SK-N-SH treated with all-trans-retinoic acid at 6 μM for 48 hours (cell line): ENCODE measurements at regions not wholly inside any gene's neighbourhood (a gene's known extent, or its start where the extent isn't known, plus 50 kb on each side); places are given as distances from the start of the nearest gene placed in this dataset.

Experiments used
- ATAC-seq: fragments of 200-7000 bp; cut with Tn5 transposase; 3 replicates; pipeline ENCODE4 v1.9.1; 2020; ENCODE audit warnings: mild to moderate bottlenecking, moderate library complexity
- ARNTL ChIP-seq: fragments of 450-650 bp; formaldehyde crosslinking; IDR thresholded peaks from 2 replicates; pipeline ENCODE4 v1.5.0; 2020; ENCODE audit warnings: low read depth, mild to moderate bottlenecking, moderate library complexity, borderline replicate concordance
- BACH2 ChIP-seq: fragments of 250-450 bp; sonication (Bioruptor Pico); IDR thresholded peaks from 2 replicates; pipeline ENCODE4 v1.9.0; 2021; ENCODE audit warnings: mild to moderate bottlenecking, borderline replicate concordance
- CREB5 ChIP-seq: fragments of 250-450 bp; sonication (Bioruptor Pico); IDR thresholded peaks from 2 replicates; pipeline ENCODE4 v1.5.1; 2020; ENCODE audit warnings: low read depth, mild to moderate bottlenecking, moderate library complexity
- CSDC2 ChIP-seq: fragments of 250-450 bp; sonication (Bioruptor Pico); IDR thresholded peaks from 2 replicates; pipeline ENCODE4 v1.5.0; 2020; ENCODE audit warnings: mild to moderate bottlenecking, moderate library complexity
- CSRNP3 ChIP-seq: fragments of 250-450 bp; sonication (Bioruptor Pico); IDR thresholded peaks from 2 replicates; pipeline ENCODE4 v1.5.1; 2021; ENCODE audit warnings: mild to moderate bottlenecking, moderate library complexity
- ESRRG ChIP-seq: fragments of 250-450 bp; sonication (Bioruptor Pico); IDR thresholded peaks from 2 replicates; pipeline ENCODE4 v1.6.1; 2021; ENCODE audit warnings: mild to moderate bottlenecking
- GLIS3 ChIP-seq: fragments of 250-450 bp; sonication (Bioruptor Pico); IDR thresholded peaks from 2 replicates; pipeline ENCODE4 v1.5.0; 2020; ENCODE audit warnings: mild to moderate bottlenecking, moderate library complexity
- ISL1 ChIP-seq: fragments of 250-450 bp; sonication (Bioruptor Pico); IDR thresholded peaks from 2 replicates; pipeline ENCODE4 v2.1.2; 2022; ENCODE audit warnings: mild to moderate bottlenecking, moderate library complexity
- OSR1 ChIP-seq: fragments of 250-450 bp; sonication (Bioruptor Pico); IDR thresholded peaks from 2 replicates; pipeline ENCODE4 v1.8.0; 2022; ENCODE audit warnings: moderate library complexity, mild to moderate bottlenecking, inconsistent platforms
- PATZ1 ChIP-seq: fragments of 250-450 bp; sonication (Bioruptor Pico); IDR thresholded peaks from 2 replicates; pipeline ENCODE4 v1.8.0; 2020; ENCODE audit warnings: mild to moderate bottlenecking, moderate library complexity, borderline replicate concordance
- POU6F1 ChIP-seq: fragments of 250-450 bp; sonication (Bioruptor Pico); IDR thresholded peaks from 2 replicates; pipeline ENCODE4 v1.8.0; 2021; ENCODE audit warnings: low read depth, mild to moderate bottlenecking, moderate library complexity, borderline replicate concordance
- PPARA ChIP-seq: fragments of 250-450 bp; sonication (Bioruptor Pico); IDR thresholded peaks from 2 replicates; pipeline ENCODE4 v1.5.0; 2020; ENCODE audit warnings: mild to moderate bottlenecking, borderline replicate concordance
- RARB ChIP-seq: fragments of 250-450 bp; sonication (Bioruptor Pico); IDR thresholded peaks from 2 replicates; pipeline ENCODE4 v1.8.0; 2021; ENCODE audit warnings: mild to moderate bottlenecking, moderate library complexity
- SNAI2 ChIP-seq: fragments of 250-450 bp; sonication (Bioruptor Pico); IDR thresholded peaks from 2 replicates; pipeline ENCODE4 v1.5.0; 2020; ENCODE audit warnings: mild to moderate bottlenecking, moderate library complexity
- TCF4 ChIP-seq: fragments of 250-450 bp; sonication (Bioruptor Pico); IDR thresholded peaks from 2 replicates; pipeline ENCODE4 v1.8.0; 2021; ENCODE audit warnings: mild to moderate bottlenecking, moderate library complexity, borderline replicate concordance
- TOX ChIP-seq: fragments of 250-450 bp; sonication (Bioruptor Pico); IDR thresholded peaks from 2 replicates; pipeline ENCODE4 v1.8.0; 2021; ENCODE audit warnings: mild to moderate bottlenecking, moderate library complexity, borderline replicate concordance
- TSHZ2 ChIP-seq: fragments of 250-450 bp; sonication (Bioruptor Pico); IDR thresholded peaks from 2 replicates; pipeline ENCODE4 v1.5.0; 2020; ENCODE audit warnings: mild to moderate bottlenecking, moderate library complexity
- ZC3H10 ChIP-seq: fragments of 250-450 bp; sonication (Bioruptor Pico); IDR thresholded peaks from 2 replicates; pipeline ENCODE4 v1.5.1; 2021; ENCODE audit warnings: mild to moderate bottlenecking, moderate library complexity
- ZFP3 ChIP-seq: fragments of 250-450 bp; sonication (Bioruptor Pico); IDR thresholded peaks from 2 replicates; pipeline ENCODE4 v1.5.0; 2020; ENCODE audit warnings: mild to moderate bottlenecking, moderate library complexity
- ZFP30 ChIP-seq: fragments of 450-650 bp; formaldehyde crosslinking; IDR thresholded peaks from 2 replicates; pipeline ENCODE4 v1.5.0; 2022; ENCODE audit warnings: mild to moderate bottlenecking, moderate library complexity
- ZNF565 ChIP-seq: fragments of 450-650 bp; formaldehyde crosslinking; conservative IDR thresholded peaks from 2 replicates; pipeline ENCODE4 v1.5.0; 2020; ENCODE audit warnings: low read depth, mild to moderate bottlenecking, moderate library complexity
- ZNF70 ChIP-seq: fragments of 450-650 bp; formaldehyde crosslinking; IDR thresholded peaks from 2 replicates; pipeline ENCODE4 v1.5.0; 2020; ENCODE audit warnings: mild to moderate bottlenecking, moderate library complexity
- ZNF8 ChIP-seq: fragments of 450-650 bp; formaldehyde crosslinking; IDR thresholded peaks from 2 replicates; pipeline ENCODE4 v1.5.0; 2020; ENCODE audit warnings: mild to moderate bottlenecking, moderate library complexity

GRCh38 chr6:142500250-142500786 lies 198.5 kb downstream of the ADGRG6 start:
- TF ChIP-seq POU6F1 (CRISPR knock-in tag) (no peak), ZNF70 (CRISPR knock-in tag) (no peak), ARNTL (CRISPR knock-in tag) (no peak), ZNF8 (CRISPR knock-in tag) (no peak), TCF4 (CRISPR knock-in tag) (no peak), ISL1 (CRISPR knock-in tag) (no peak), CSRNP3 (CRISPR knock-in tag) (no peak), OSR1 (CRISPR knock-in tag) (no peak), CSDC2 (CRISPR knock-in tag) (no peak), TOX (CRISPR knock-in tag) (no peak), RARB (CRISPR knock-in tag) (no peak), PPARA (CRISPR knock-in tag) (no peak)
- TF ChIP-seq, all 23 proteins: peak for 0
- ATAC-seq = no peak

GRCh38 chr6:142501795-142502194 lies 200.0 kb downstream of the ADGRG6 start:
- TF ChIP-seq ZFP3 (CRISPR knock-in tag) = no peak
- TF ChIP-seq ZNF8 (CRISPR knock-in tag) = peak; percentile 82
- TF ChIP-seq ARNTL (CRISPR knock-in tag) = no peak
- TF ChIP-seq GLIS3 = no peak
- ATAC-seq = no peak

- ATAC-seq = no peak
- no peak for TF ChIP-seq CSDC2 (CRISPR knock-in tag)
- TF ChIP-seq OSR1 (CRISPR knock-in tag) = no peak
- no peak for TF ChIP-seq POU6F1 (CRISPR knock-in tag)
- no peak for TF ChIP-seq TSHZ2 (CRISPR knock-in tag)
- TF ChIP-seq ZC3H10 = no peak
- no peak for TF ChIP-seq ZNF565 (CRISPR knock-in tag)
- no peak for TF ChIP-seq TCF4 (CRISPR knock-in tag)
- TF ChIP-seq CREB5 (CRISPR knock-in tag) = no peak
- no peak for TF ChIP-seq SNAI2 (CRISPR knock-in tag)
- no peak for TF ChIP-seq RARB (CRISPR knock-in tag)
- TF ChIP-seq ESRRG = no peak
- TF ChIP-seq ZFP30 = no peak
- TF ChIP-seq BACH2 (CRISPR knock-in tag) = no peak
- TF ChIP-seq ISL1 (CRISPR knock-in tag) = no peak
- no peak for TF ChIP-seq GLIS3
- TF ChIP-seq CSRNP3 (CRISPR knock-in tag) = no peak
- TF ChIP-seq PPARA (CRISPR knock-in tag) = no peak
- TF ChIP-seq TOX (CRISPR knock-in tag) = no peak
- TF ChIP-seq ARNTL (CRISPR knock-in tag) = no peak
- no peak for TF ChIP-seq PATZ1 (CRISPR knock-in tag)
Measured at GRCh38 chr6:142507065-142507464, 205.3 kb downstream of the ADGRG6 start.
